Neural cell (in vitro differentiated cells): ENCODE measurements at regions not wholly inside any gene's neighbourhood (a gene's known extent, or its start where the extent isn't known, plus 50 kb on each side); places are given as distances from the start of the nearest gene placed in this dataset.

Experiments used
- CTCF ChIP-seq: fragments of 450-650 bp; IDR thresholded peaks from 2 replicates; pipeline ENCODE4 v1.5.1; 2014; ENCODE audit warnings: antibody characterized with exemption, mild to moderate bottlenecking, moderate library complexity; ENCODE audit not compliant: poor library complexity, severe bottlenecking
- EZH2 ChIP-seq: fragments of 200-600, 300-800 bp; shearing (Covaris generic), sonication (generic); IDR thresholded peaks from 2 replicates; pipeline ENCODE4 v1.6.1; 2014; ENCODE audit warnings: antibody characterized with exemption, low read length, borderline replicate concordance, mild to moderate bottlenecking; ENCODE audit not compliant: insufficient read depth, poor library complexity, severe bottlenecking
- POLR2AphosphoS5 ChIP-seq: IDR thresholded peaks from 2 replicates; pipeline ENCODE4 v1.6.1; 2012
- REST ChIP-seq: IDR thresholded peaks from 2 replicates; pipeline ENCODE4 v1.6.1; 2012; ENCODE audit warnings: borderline replicate concordance

- TF ChIP-seq CTCF (no peak), POLR2AphosphoS5 (no peak), REST (no peak), EZH2 (no peak)
Measured at GRCh38 chr11:91199866-91200265, 977.0 kb upstream of the CHORDC1 start.
